MV-4-11 (cell line): ENCODE measurements at regions not wholly inside any gene's neighbourhood (a gene's known extent, or its start where the extent isn't known, plus 50 kb on each side); places are given as distances from the start of the nearest gene placed in this dataset.
"Not testable (repeated sequence)": the region's sequence is repeated elsewhere in the genome, so short reads cannot be mapped to it uniquely, and the experiment has no call there.

Experiments
- DNase-seq: peaks from one replicate; lab custom pipeline; 2025; lab: John Stamatoyannopoulos, UW

GRCh38 chr16:54985156-54985555 is 54.5 kb downstream of the IRX5 start:
- no peak for DNase-seq

- DNase-seq, result no peak
Observed at GRCh38 chr16:54985668-54986067, 55.0 kb downstream of the IRX5 start.

- no peak for DNase-seq
Observed at GRCh38 chr16:54986409-54986808, 55.7 kb downstream of the IRX5 start.

GRCh38 chr16:54987081-54987480 is 56.4 kb downstream of the IRX5 start:
- no peak for DNase-seq

- DNase-seq, result no peak
Observed at GRCh38 chr16:54991525-54991924, 60.9 kb downstream of the IRX5 start.

GRCh38 chr16:54991946-54992345 is 61.3 kb downstream of the IRX5 start:
- not testable (repeated sequence) for DNase-seq

- DNase-seq, result no peak
Observed at GRCh38 chr16:54993106-54993895, 62.6 kb downstream of the IRX5 start.

GRCh38 chr16:54996186-54996585 is 65.5 kb downstream of the IRX5 start:
- no peak for DNase-seq

GRCh38 chr16:54998834-54999233 is 68.2 kb downstream of the IRX5 start:
- no peak for DNase-seq

GRCh38 chr16:54999481-54999880 is 68.8 kb downstream of the IRX5 start:
- no peak for DNase-seq

- no peak for DNase-seq
Observed at GRCh38 chr16:55000595-55000994, 69.9 kb downstream of the IRX5 start.

GRCh38 chr16:55001931-55002330 is 71.3 kb downstream of the IRX5 start:
- DNase-seq, result no peak

- DNase-seq, result no peak
Observed at GRCh38 chr16:55002419-55002818, 71.8 kb downstream of the IRX5 start.

GRCh38 chr16:55003306-55003705 is 72.6 kb downstream of the IRX5 start:
- no peak for DNase-seq

GRCh38 chr16:55003916-55004315 is 73.3 kb downstream of the IRX5 start:
- no peak for DNase-seq

- no peak for DNase-seq
Observed at GRCh38 chr16:55007504-55007903, 76.8 kb downstream of the IRX5 start.

GRCh38 chr16:55008836-55009510 is 78.3 kb downstream of the IRX5 start:
- DNase-seq, result no peak

- DNase-seq, result no peak
Observed at GRCh38 chr16:55009581-55009980, 78.9 kb downstream of the IRX5 start.

GRCh38 chr16:55010492-55011160 is 80.0 kb downstream of the IRX5 start:
- no peak for DNase-seq

- DNase-seq, result no peak
Observed at GRCh38 chr16:55012362-55012761, 81.7 kb downstream of the IRX5 start.

GRCh38 chr16:55012793-55013192 is 82.1 kb downstream of the IRX5 start:
- DNase-seq, result no peak

GRCh38 chr16:55014022-55014421 is 83.4 kb downstream of the IRX5 start:
- no peak for DNase-seq
